ENCODE measurements at regions not wholly inside any gene's neighbourhood (a gene's known extent, or its start where the extent isn't known, plus 50 kb on each side); places are given as distances from the start of the nearest gene placed in this dataset.

GRCh38 chr2:187266147-187266546 lies 181.9 kb downstream of the CALCRL start:
- H3K27me3 ChIP-seq (ENCODE audit: insufficient read depth, low read length): no peaks in the 10 kb centered on the region
- no peaks in the 10 kb centered on the region for H3K4me1 ChIP-seq (ENCODE audit: insufficient read depth, low read length)
- H3K79me2 ChIP-seq (ENCODE audit: insufficient read depth, low read length): no peaks in the 10 kb centered on the region
- H3K36me3 ChIP-seq (ENCODE audit: insufficient read depth, low read length): no peaks in the 10 kb centered on the region
- H3K4me2 ChIP-seq (ENCODE audit: insufficient read depth, low read length): no peak overlapping the region
- no peak for TF ChIP-seq CTCF (IDR thresholded peaks at IDR 0.05; ENCODE audit: extremely low read depth, low read depth, low read length)
- no peak overlapping the region for H3K27ac ChIP-seq (ENCODE audit: low read depth, low read length)
- H2AFZ ChIP-seq (ENCODE audit: low read length): no peak overlapping the region
- H4K20me1 ChIP-seq (ENCODE audit: insufficient read depth, low read length): no peaks in the 10 kb centered on the region
- no peaks in the 10 kb centered on the region for H3K9me3 ChIP-seq (ENCODE audit: low read depth, low read length)
- no peak overlapping the region for H3K4me3 ChIP-seq (ENCODE audit: insufficient read depth, low read length)
- DNase-seq (ENCODE audit: insufficient read length, low spot score, missing footprints): no peak

GRCh38 chr2:187264612-187265011 lies 183.4 kb downstream of the CALCRL start:
- H3K36me3 ChIP-seq (ENCODE audit: insufficient read depth, low read length): no peaks in the 10 kb centered on the region
- TF ChIP-seq CTCF (IDR thresholded peaks at IDR 0.05; ENCODE audit: extremely low read depth, low read depth, low read length): no peak
- no peaks in the 10 kb centered on the region for H3K79me2 ChIP-seq (ENCODE audit: insufficient read depth, low read length)
- no peaks in the 10 kb centered on the region for H3K9me3 ChIP-seq (ENCODE audit: low read depth, low read length)
- no peaks in the 10 kb centered on the region for H3K4me1 ChIP-seq (ENCODE audit: insufficient read depth, low read length)
- H3K4me2 ChIP-seq (ENCODE audit: insufficient read depth, low read length): no peak overlapping the region
- no peaks in the 10 kb centered on the region for H3K27me3 ChIP-seq (ENCODE audit: insufficient read depth, low read length)
- no peaks in the 10 kb centered on the region for H4K20me1 ChIP-seq (ENCODE audit: insufficient read depth, low read length)
- no peak overlapping the region for H3K27ac ChIP-seq (ENCODE audit: low read depth, low read length)
- H2AFZ ChIP-seq (ENCODE audit: low read length): no peak overlapping the region
- no peak for DNase-seq (ENCODE audit: insufficient read length, low spot score, missing footprints)
- no peak overlapping the region for H3K4me3 ChIP-seq (ENCODE audit: insufficient read depth, low read length)

- no peak overlapping the region for H3K27ac ChIP-seq (ENCODE audit: low read depth, low read length)
- H3K79me2 ChIP-seq (ENCODE audit: insufficient read depth, low read length): no peaks in the 10 kb centered on the region
- H4K20me1 ChIP-seq (ENCODE audit: insufficient read depth, low read length): no peaks in the 10 kb centered on the region
- H3K4me2 ChIP-seq (ENCODE audit: insufficient read depth, low read length): no peak overlapping the region
- H3K4me1 ChIP-seq (ENCODE audit: insufficient read depth, low read length): no peaks in the 10 kb centered on the region
- TF ChIP-seq CTCF (IDR thresholded peaks at IDR 0.05; ENCODE audit: extremely low read depth, low read depth, low read length): no peak
- no peak overlapping the region for H3K4me3 ChIP-seq (ENCODE audit: insufficient read depth, low read length)
- no peak overlapping the region for H2AFZ ChIP-seq (ENCODE audit: low read length)
- H3K36me3 ChIP-seq (ENCODE audit: insufficient read depth, low read length): no peaks in the 10 kb centered on the region
- DNase-seq (ENCODE audit: insufficient read length, low spot score, missing footprints): no peak
- H3K27me3 ChIP-seq (ENCODE audit: insufficient read depth, low read length): no peaks in the 10 kb centered on the region
- no peaks in the 10 kb centered on the region for H3K9me3 ChIP-seq (ENCODE audit: low read depth, low read length)
Observed at GRCh38 chr2:187263675-187264560, 184.1 kb downstream of the CALCRL start.

- Histone ChIP-seq H3K4me1 (ENCODE audit: insufficient read depth, low read length) (no peaks in the 10 kb centered on the region), H3K4me3 (ENCODE audit: insufficient read depth, low read length) (no peak overlapping the region)
Observed at GRCh38 chr2:187261705-187262104, 186.3 kb downstream of the CALCRL start.

More at GRCh38 chr2:187261705-187262104, 186.3 kb downstream of the CALCRL start:
- no peaks in the 10 kb centered on the region for H4K20me1 ChIP-seq (ENCODE audit: insufficient read depth, low read length)
- no peaks in the 10 kb centered on the region for H3K27me3 ChIP-seq (ENCODE audit: insufficient read depth, low read length)
- H2AFZ ChIP-seq (ENCODE audit: low read length): no peak overlapping the region
- DNase-seq (ENCODE audit: insufficient read length, low spot score, missing footprints): no peak
- no peak for TF ChIP-seq CTCF (IDR thresholded peaks at IDR 0.05; ENCODE audit: extremely low read depth, low read depth, low read length)
- H3K9me3 ChIP-seq (ENCODE audit: low read depth, low read length): no peaks in the 10 kb centered on the region
- no peaks in the 10 kb centered on the region for H3K79me2 ChIP-seq (ENCODE audit: insufficient read depth, low read length)
- H3K27ac ChIP-seq (ENCODE audit: low read depth, low read length): no peak overlapping the region
- H3K4me2 ChIP-seq (ENCODE audit: insufficient read depth, low read length): no peak overlapping the region
- no peaks in the 10 kb centered on the region for H3K36me3 ChIP-seq (ENCODE audit: insufficient read depth, low read length)
